ENCODE measurements at regions not wholly inside any gene's neighbourhood (a gene's known extent, or its start where the extent isn't known, plus 50 kb on each side); places are given as distances from the start of the nearest gene placed in this dataset.

- Histone ChIP-seq H3K36me3 (replicated peaks in 1 of 2; ENCODE audit: control insufficient read depth in 1 of 2, insufficient read depth in 2 of 2, low read length in 2 of 2) (no peaks in the 10 kb centered on the region), H3K9ac (ENCODE audit: insufficient read depth, low read depth, low read length) (no peak overlapping the region), H3K4me2 (ENCODE audit: low read depth, low read length) (no peak overlapping the region), H3K4me1 (ENCODE audit: insufficient read depth, low read length) (no peaks in the 10 kb centered on the region), H3K79me2 (ENCODE audit: insufficient read depth, low read length) (no peaks in the 10 kb centered on the region), H3K27ac (ENCODE audit: extremely low read length, insufficient read depth, low read length) (no peak overlapping the region), H3K9me3 (ENCODE audit: low read length) (no peaks in the 10 kb centered on the region), H3K4me3 (replicated peaks in 1 of 3; ENCODE audit: insufficient read depth in 1 of 3, low read depth in 2 of 3, low read length in 3 of 3) (no peak overlapping the region), H3K27me3 (ENCODE audit: control insufficient read depth in 1 of 2, insufficient read depth in 2 of 2, low read length in 2 of 2) (no peaks in the 10 kb centered on the region; a peak in 1 of 5 replicates), H2AFZ (ENCODE audit: low read length) (no peak overlapping the region), H4K20me1 (ENCODE audit: insufficient read depth, low read length) (no peaks in the 10 kb centered on the region)
- no peak for DNase-seq (ENCODE audit: low spot score)
- intact Hi-C loops (cut with micrococcal nuclease; ENCODE audit: unreplicated experiment) (no loop called here), in situ Hi-C loops (cut with HindIII; ENCODE audit: extremely low pct_ligation_motif_present, low pct_unique_long_range_greater_than_20kb) (no loop called here)
- CTCF ChIA-PET (ENCODE audit: low intra/inter-chr PET ratio, low total read pairs) = no interaction called here
- POLR2A ChIA-PET = no interaction called here
- no peak for FAIRE-seq
- no peak for ATAC-seq
- BruUV-seq (replicated peaks) = no TSS peak
- WGBS (ENCODE audit: low lambda C conversion rate) = 3% methylated on average over 1 of the region's 1 CpG
- no peak for TF ChIP-seq ATF7 (IDR thresholded peaks at IDR 0.05)
- TF ChIP-seq ATF7 (CRISPR knock-in tag; IDR thresholded peaks at IDR 0.05) = no peak
- TF ChIP-seq ZNF235 (CRISPR knock-in tag; IDR thresholded peaks at IDR 0.05; ENCODE audit: borderline replicate concordance) = no peak
- no peak for TF ChIP-seq ZNF205 (CRISPR knock-in tag; IDR thresholded peaks at IDR 0.05)
- TF ChIP-seq ZNF883 (CRISPR knock-in tag; IDR thresholded peaks at IDR 0.05; ENCODE audit: not compliant biosample characterization) = no peak
- TF ChIP-seq, protein P1, sequence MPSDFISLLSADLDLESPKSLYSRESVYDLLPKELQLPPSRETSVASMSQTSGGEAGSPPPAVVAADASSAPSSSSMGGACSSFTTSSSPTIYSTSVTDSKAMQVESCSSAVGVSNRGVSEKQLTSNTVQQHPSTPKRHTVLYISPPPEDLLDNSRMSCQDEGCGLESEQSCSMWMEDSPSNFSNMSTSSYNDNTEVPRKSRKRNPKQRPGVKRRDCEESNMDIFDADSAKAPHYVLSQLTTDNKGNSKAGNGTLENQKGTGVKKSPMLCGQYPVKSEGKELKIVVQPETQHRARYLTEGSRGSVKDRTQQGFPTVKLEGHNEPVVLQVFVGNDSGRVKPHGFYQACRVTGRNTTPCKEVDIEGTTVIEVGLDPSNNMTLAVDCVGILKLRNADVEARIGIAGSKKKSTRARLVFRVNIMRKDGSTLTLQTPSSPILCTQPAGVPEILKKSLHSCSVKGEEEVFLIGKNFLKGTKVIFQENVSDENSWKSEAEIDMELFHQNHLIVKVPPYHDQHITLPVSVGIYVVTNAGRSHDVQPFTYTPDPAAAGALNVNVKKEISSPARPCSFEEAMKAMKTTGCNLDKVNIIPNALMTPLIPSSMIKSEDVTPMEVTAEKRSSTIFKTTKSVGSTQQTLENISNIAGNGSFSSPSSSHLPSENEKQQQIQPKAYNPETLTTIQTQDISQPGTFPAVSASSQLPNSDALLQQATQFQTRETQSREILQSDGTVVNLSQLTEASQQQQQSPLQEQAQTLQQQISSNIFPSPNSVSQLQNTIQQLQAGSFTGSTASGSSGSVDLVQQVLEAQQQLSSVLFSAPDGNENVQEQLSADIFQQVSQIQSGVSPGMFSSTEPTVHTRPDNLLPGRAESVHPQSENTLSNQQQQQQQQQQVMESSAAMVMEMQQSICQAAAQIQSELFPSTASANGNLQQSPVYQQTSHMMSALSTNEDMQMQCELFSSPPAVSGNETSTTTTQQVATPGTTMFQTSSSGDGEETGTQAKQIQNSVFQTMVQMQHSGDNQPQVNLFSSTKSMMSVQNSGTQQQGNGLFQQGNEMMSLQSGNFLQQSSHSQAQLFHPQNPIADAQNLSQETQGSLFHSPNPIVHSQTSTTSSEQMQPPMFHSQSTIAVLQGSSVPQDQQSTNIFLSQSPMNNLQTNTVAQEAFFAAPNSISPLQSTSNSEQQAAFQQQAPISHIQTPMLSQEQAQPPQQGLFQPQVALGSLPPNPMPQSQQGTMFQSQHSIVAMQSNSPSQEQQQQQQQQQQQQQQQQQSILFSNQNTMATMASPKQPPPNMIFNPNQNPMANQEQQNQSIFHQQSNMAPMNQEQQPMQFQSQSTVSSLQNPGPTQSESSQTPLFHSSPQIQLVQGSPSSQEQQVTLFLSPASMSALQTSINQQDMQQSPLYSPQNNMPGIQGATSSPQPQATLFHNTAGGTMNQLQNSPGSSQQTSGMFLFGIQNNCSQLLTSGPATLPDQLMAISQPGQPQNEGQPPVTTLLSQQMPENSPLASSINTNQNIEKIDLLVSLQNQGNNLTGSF (CRISPR knock-in tag; IDR thresholded peaks at IDR 0.05) = no peak
- no peak for TF ChIP-seq ZNF775 (CRISPR knock-in tag; IDR thresholded peaks at IDR 0.05; ENCODE audit: borderline replicate concordance)
- no peak for TF ChIP-seq ZNF12 (CRISPR knock-in tag; IDR thresholded peaks at IDR 0.05)
- TF ChIP-seq, protein P2, sequence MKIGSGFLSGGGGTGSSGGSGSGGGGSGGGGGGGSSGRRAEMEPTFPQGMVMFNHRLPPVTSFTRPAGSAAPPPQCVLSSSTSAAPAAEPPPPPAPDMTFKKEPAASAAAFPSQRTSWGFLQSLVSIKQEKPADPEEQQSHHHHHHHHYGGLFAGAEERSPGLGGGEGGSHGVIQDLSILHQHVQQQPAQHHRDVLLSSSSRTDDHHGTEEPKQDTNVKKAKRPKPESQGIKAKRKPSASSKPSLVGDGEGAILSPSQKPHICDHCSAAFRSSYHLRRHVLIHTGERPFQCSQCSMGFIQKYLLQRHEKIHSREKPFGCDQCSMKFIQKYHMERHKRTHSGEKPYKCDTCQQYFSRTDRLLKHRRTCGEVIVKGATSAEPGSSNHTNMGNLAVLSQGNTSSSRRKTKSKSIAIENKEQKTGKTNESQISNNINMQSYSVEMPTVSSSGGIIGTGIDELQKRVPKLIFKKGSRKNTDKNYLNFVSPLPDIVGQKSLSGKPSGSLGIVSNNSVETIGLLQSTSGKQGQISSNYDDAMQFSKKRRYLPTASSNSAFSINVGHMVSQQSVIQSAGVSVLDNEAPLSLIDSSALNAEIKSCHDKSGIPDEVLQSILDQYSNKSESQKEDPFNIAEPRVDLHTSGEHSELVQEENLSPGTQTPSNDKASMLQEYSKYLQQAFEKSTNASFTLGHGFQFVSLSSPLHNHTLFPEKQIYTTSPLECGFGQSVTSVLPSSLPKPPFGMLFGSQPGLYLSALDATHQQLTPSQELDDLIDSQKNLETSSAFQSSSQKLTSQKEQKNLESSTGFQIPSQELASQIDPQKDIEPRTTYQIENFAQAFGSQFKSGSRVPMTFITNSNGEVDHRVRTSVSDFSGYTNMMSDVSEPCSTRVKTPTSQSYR (CRISPR knock-in tag; IDR thresholded peaks at IDR 0.05; ENCODE audit: borderline replicate concordance) = no peak
- TF ChIP-seq DZIP1 (CRISPR knock-in tag; IDR thresholded peaks at IDR 0.05) = no peak
- no peak for TF ChIP-seq ZNF556 (CRISPR knock-in tag; IDR thresholded peaks at IDR 0.05; ENCODE audit: borderline replicate concordance)
- TF ChIP-seq HNRNPUL1 (IDR thresholded peaks at IDR 0.05; ENCODE audit: low read depth, low read length) = no peak
- no peak for TF ChIP-seq CSRNP1 (CRISPR knock-in tag; IDR thresholded peaks at IDR 0.05)
These were observed 309.6 kb upstream of the EDNRB start for GRCh38 chr13:78228211-78228610.

Data from HepG2 (cell line).